Endothelial cell of umbilical vein (primary cell): ENCODE measurements at regions not wholly inside any gene's neighbourhood (a gene's known extent, or its start where the extent isn't known, plus 50 kb on each side); places are given as distances from the start of the nearest gene placed in this dataset.

Source experiments
- CTCF ChIP-seq, 2 donors: IDR thresholded peaks; 1 replicate in 1 of 2; 2 replicates in 1 of 2; pipeline ENCODE4 v1.5.1; 2011; ENCODE audit warnings: low read length in 2 of 2, mild to moderate bottlenecking in 2 of 2, moderate library complexity in 2 of 2, control low read depth in 1 of 2, inconsistent platforms in 1 of 2, low read depth in 1 of 2; ENCODE audit not compliant: insufficient read depth in 1 of 2; ENCODE audit errors: extremely low read depth in 1 of 2
- EZH2 ChIP-seq: IDR thresholded peaks from 2 replicates; pipeline ENCODE4 v1.6.1; 2012; ENCODE audit warnings: borderline replicate concordance, low read depth, mild to moderate bottlenecking, moderate library complexity, low read length, inconsistent platforms; ENCODE audit not compliant: severe bottlenecking
- GATA2 ChIP-seq: IDR thresholded peaks from 2 replicates; pipeline ENCODE4 v1.7.0; 2011; ENCODE audit warnings: low read depth, mild to moderate bottlenecking, moderate library complexity, mixed read lengths, low read length; ENCODE audit not compliant: insufficient read length, insufficient read depth
- JUN ChIP-seq: IDR thresholded peaks from 2 replicates; pipeline ENCODE4 v1.6.1; 2011; ENCODE audit warnings: borderline replicate concordance, low read depth; ENCODE audit not compliant: insufficient read length, insufficient read depth
- POLR2A ChIP-seq: IDR thresholded peaks from 2 replicates; pipeline ENCODE4 v1.6.1; 2012; ENCODE audit warnings: low read depth, mild to moderate bottlenecking, control low read depth, low read length
- POLR2AphosphoS5 ChIP-seq: IDR thresholded peaks from 2 replicates; pipeline ENCODE4 v1.6.1; 2012; ENCODE audit warnings: low read depth, mild to moderate bottlenecking, control low read depth, low read length, moderate library complexity; ENCODE audit not compliant: insufficient read depth

- TF ChIP-seq CTCF (IDR thresholded peaks at IDR 0.05; ENCODE audit: extremely low read depth in 1 of 2, insufficient read depth in 1 of 2, low read depth in 1 of 2, low read length in 2 of 2) (no peak), JUN (no peak), POLR2AphosphoS5 (no peak), POLR2A (no peak), EZH2 (no peak), GATA2 (no peak)
Measured at GRCh38 chr7:113790025-113790424, 128.8 kb downstream of the PPP1R3A start.
